Activated CD4-positive, alpha-beta T cell treated with anti-CD3 and anti-CD28 coated beads for 24 hours (primary cell): ENCODE measurements at regions not wholly inside any gene's neighbourhood (a gene's known extent, or its start where the extent isn't known, plus 50 kb on each side); places are given as distances from the start of the nearest gene placed in this dataset.
"Not testable (repeated sequence)": the region's sequence is repeated elsewhere in the genome, so short reads cannot be mapped to it uniquely, and the experiment has no call there.

Experiments used
- DNase-seq, 2 donors: peaks; one replicate each; pipeline ENCODE4 v3.0.0-alpha.2; 2020; ENCODE audit warnings: low read depth in 2 of 2

- DNase-seq = no peak
Measured at GRCh38 chr15:58360421-58361090, 71.2 kb upstream of the LIPC start.

DNA sequence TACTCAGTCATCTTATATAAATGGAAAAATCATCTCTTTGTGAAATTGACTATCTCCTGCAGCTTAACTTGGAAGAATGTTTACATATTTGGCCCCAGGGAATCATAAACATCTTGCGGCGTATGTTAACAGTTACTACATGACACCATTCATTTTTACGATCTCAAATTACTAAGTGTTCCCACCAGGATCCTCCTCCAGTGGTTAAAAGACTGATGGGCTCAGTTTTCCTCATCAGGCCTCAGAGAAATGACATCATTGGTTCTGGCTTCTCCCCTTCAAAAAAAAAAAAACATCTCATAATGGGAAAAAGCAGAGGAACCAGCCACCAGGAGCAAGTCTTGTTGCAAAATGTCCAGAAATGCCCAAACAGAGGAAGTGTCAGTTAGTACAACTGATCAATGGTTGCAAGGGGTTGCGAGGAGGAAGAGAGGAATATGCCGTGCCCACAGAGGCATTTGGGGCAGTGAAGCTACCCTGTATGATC, 70.5 kb upstream of the LIPC start:
- no peak for DNase-seq

GRCh38 chr15:58362262-58362922, 69.4 kb upstream of the LIPC start:
- DNase-seq = no peak

GRCh38 chr15:58363118-58363517, 68.7 kb upstream of the LIPC start:
- DNase-seq = not testable (repeated sequence)

GRCh38 chr15:58363673-58364072, 68.1 kb upstream of the LIPC start:
- DNase-seq = not testable (repeated sequence)

GRCh38 chr15:58365098-58365497, 66.7 kb upstream of the LIPC start:
- not testable (repeated sequence) for DNase-seq

GRCh38 chr15:58369261-58369701, 62.5 kb upstream of the LIPC start:
- no peak for DNase-seq

GRCh38 chr15:58369956-58370355, 61.8 kb upstream of the LIPC start:
- DNase-seq = no peak

DNA sequence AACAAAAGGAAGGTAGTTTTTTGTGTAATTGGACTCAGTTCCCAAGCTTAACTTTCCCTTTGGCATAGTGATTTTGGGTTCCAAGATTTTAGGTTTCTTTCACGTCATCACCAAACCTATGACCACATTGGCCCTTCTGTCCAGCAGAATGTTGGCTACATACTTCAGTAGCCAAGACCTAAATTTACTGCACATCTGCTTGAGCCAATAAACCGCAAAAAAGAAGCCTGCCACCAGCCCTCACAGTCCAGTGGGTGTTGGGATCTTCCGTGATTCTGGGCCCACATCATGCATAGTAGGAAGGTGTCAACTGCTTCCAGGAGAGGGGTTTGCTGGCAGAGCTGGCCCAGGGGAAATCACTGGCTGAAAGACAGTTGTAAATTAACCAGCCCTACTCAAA, 57.6 kb upstream of the LIPC start:
- DNase-seq = no peak

DNA sequence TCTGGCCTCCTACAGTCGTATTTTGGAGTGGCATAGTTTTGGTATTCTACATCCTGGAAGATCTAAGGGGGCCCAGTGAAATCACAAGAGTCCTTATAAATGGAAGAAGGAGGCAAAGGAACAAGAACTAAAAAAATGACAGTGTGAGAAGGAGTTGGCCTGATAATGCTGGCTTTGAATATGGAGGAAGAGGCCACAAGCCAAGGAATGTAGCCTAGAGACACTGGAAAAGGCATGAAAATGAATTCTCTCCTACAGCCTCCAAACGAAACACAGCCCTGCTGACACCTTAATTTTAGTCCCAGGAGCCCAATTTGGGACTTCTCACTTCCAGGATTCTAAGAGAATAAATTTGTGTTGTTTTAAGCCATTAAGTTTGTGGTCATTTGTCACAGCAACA, 54.6 kb upstream of the LIPC start:
- no peak for DNase-seq

- no peak for DNase-seq
Measured at GRCh38 chr15:58378241-58379085, 53.3 kb upstream of the LIPC start.

- not testable (repeated sequence) for DNase-seq
Measured at GRCh38 chr15:58379454-58379853, 52.3 kb upstream of the LIPC start.

DNA sequence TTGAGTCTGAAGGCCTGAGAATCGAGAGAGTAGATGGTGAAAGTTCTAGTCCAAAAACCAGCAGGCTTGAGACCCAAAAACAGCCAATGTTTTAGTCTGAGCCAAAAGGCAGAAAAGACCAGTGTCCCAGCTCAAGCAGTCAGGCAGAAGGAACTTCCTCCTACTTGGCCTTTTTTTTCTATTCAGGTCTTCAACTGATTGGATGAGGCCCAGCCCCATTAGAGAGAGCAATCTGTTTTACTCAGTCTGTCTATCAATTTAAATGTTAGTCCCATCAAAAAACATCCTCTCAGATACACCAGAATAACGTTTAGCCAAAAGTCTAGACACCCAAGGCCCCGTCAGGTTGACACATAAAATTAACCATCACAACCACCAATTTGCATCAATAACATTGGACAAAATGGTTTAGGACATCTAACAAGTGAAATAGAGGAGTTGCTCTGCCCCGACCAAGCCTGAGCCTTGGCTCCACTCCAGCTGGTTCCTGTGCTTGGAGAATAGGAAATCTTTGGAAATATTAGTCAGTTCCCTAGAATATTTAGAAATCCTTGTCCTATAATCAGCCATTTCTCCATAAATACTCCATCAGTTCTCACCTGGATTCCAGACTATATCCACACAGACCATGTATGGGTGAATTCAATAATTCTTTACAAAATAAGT, 51.4 kb upstream of the LIPC start:
- no peak for DNase-seq

- DNase-seq = no peak
Measured at GRCh38 chr15:58381697-58382096, 50.1 kb upstream of the LIPC start.
